Fibroblast of lung (primary cell): ENCODE measurements at regions not wholly inside any gene's neighbourhood (a gene's known extent, or its start where the extent isn't known, plus 50 kb on each side); places are given as distances from the start of the nearest gene placed in this dataset.

Experiments
- DNase-seq, 2 donors: peaks; one replicate each; pipeline versions ENCODE4 v3.0.0 to v3.0.0-alpha.2; 2010; ENCODE audit warnings: low read depth in 2 of 2
- H2AFZ ChIP-seq: 2 replicates; pipeline ENCODE4 v1.5.1; 2012; ENCODE audit warnings: low read length, control low read depth, inconsistent platforms
- H3K27ac ChIP-seq: 2 replicates; pipeline ENCODE4 v1.5.1; 2011; ENCODE audit warnings: low read length, control low read depth; ENCODE audit not compliant: insufficient read depth
- H3K27me3 ChIP-seq: 2 replicates; pipeline ENCODE4 v1.5.1; 2011; ENCODE audit warnings: mild to moderate bottlenecking, low read length; ENCODE audit not compliant: control insufficient read depth, insufficient read depth
- H3K36me3 ChIP-seq: 2 replicates; pipeline ENCODE4 v1.5.1; 2011; ENCODE audit warnings: low read length; ENCODE audit not compliant: control insufficient read depth, insufficient read depth
- H3K4me1 ChIP-seq: 2 replicates; pipeline ENCODE4 v1.5.1; 2011; ENCODE audit warnings: low read length; ENCODE audit not compliant: control insufficient read depth, insufficient read depth; ENCODE audit errors: extremely low read depth
- H3K4me2 ChIP-seq: 2 replicates; pipeline ENCODE4 v1.5.1; 2011; ENCODE audit warnings: low read length, control low read depth; ENCODE audit not compliant: insufficient read depth; ENCODE audit errors: extremely low read depth
- H3K4me3 ChIP-seq, 4 experiments: fragments of 200-600 bp in 1 of 4; sonication (generic) in 1 of 4; replicated peaks in 1 of 4; 2 replicates each; pipeline ENCODE4 v1.5.1; 2011 to 2016; ENCODE audit warnings: low read length in 4 of 4, low read depth in 3 of 4, mild to moderate bottlenecking in 3 of 4, control low read depth in 2 of 4, inconsistent platforms in 1 of 4, mixed read lengths in 1 of 4; ENCODE audit not compliant: insufficient read depth in 1 of 4; ENCODE audit errors: control extremely low read depth in 1 of 4
- H3K79me2 ChIP-seq: 2 replicates; pipeline ENCODE4 v1.5.1; 2012; ENCODE audit warnings: mild to moderate bottlenecking, low read length, inconsistent platforms; ENCODE audit not compliant: control insufficient read depth, insufficient read depth
- H3K9ac ChIP-seq: 2 replicates; pipeline ENCODE4 v1.5.1; 2011; ENCODE audit warnings: mild to moderate bottlenecking, low read length, control low read depth; ENCODE audit not compliant: insufficient read depth
- H3K9me3 ChIP-seq: 2 replicates; pipeline ENCODE4 v1.5.1; 2012; ENCODE audit warnings: low read depth, low read length; ENCODE audit not compliant: control insufficient read depth, insufficient read depth
- H4K20me1 ChIP-seq: 2 replicates; pipeline ENCODE4 v1.5.1; 2011; ENCODE audit warnings: low read length; ENCODE audit not compliant: control insufficient read depth, insufficient read depth; ENCODE audit errors: extremely low read depth
- CTCF ChIP-seq, 2 donors: IDR thresholded peaks in 1 of 2; conservative IDR thresholded peaks in 1 of 2; 1 replicate in 1 of 2; 2 replicates in 1 of 2; pipeline ENCODE4 v1.5.1; 2011 to 2012; ENCODE audit warnings: low read length in 2 of 2, control low read depth in 1 of 2, inconsistent platforms in 1 of 2, low read depth in 1 of 2, mild to moderate bottlenecking in 1 of 2
- EZH2 ChIP-seq: IDR thresholded peaks from 2 replicates; pipeline ENCODE4 v1.5.1; 2012; ENCODE audit warnings: low read length, control low read depth, mild to moderate bottlenecking; ENCODE audit errors: missing control alignments

DNA sequence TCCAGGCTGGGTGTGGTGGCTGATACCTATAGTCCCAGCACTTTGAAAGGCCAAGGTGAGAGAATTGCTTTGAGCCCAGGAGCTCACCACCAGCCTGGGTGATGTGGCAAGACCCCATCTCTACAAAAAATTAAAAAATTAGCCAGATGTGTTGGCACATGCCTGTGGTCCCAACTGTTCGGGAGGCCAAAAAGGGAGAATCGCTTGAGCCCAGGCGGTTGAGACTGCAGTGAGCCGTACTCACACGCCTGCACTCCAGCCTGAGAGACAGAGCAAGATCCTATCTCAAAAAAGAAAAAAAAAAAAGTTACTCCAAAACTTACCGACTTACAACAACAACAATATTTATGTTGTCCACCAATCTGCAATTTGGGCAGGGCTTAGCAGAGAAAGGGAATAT lies 178.0 kb upstream of the FN1 start:
- H3K9ac ChIP-seq, result no peak overlapping the region
- no peak overlapping the region for H3K4me2 ChIP-seq
- H4K20me1 ChIP-seq, result no peaks in the 10 kb centered on the region
- H3K27ac ChIP-seq, result no peak overlapping the region
- H3K4me3 ChIP-seq, result no peak overlapping the region
- no peak for TF ChIP-seq CTCF (conservative IDR thresholded peaks at IDR 0.05 in 1 of 2, IDR thresholded peaks at IDR 0.05 in 1 of 2; ENCODE audit: low read depth in 1 of 2, low read length in 2 of 2)
- no peak for TF ChIP-seq EZH2
- peaks cover 2% of the 10 kb centered on the region for H3K4me1 ChIP-seq
- no peak for DNase-seq
- no peaks in the 10 kb centered on the region for H3K79me2 ChIP-seq
- H3K27me3 ChIP-seq, result no peaks in the 10 kb centered on the region
- H3K36me3 ChIP-seq, result no peaks in the 10 kb centered on the region
- no peaks in the 10 kb centered on the region for H3K9me3 ChIP-seq
- H2AFZ ChIP-seq, result no peak overlapping the region

DNA sequence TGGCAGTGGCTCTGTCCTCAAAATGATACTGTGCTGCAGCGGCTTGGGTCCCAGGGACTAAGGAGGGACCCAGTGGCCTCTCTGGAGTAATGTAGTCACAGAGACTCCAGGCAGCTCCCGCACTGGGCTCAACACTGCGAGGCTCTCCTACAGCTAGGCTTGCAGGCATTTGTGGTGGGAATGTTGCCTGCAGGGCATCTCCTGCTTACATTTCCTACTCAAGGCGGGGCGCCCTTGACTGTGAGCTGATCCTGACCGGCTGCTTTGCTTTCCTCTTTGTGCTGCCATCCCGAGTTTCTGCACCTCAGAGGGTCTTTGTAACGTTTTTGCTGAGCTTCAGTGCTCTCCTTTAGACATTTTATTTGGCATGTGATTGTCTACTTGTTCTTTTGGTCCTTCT lies 177.4 kb upstream of the FN1 start:
- no peak for TF ChIP-seq EZH2
- TF ChIP-seq CTCF (conservative IDR thresholded peaks at IDR 0.05 in 1 of 2, IDR thresholded peaks at IDR 0.05 in 1 of 2; ENCODE audit: low read depth in 1 of 2, low read length in 2 of 2), result peak in 1 of 2 donors; percentile 17
- peak; percentile 39 to 72 for DNase-seq
- no peaks in the 10 kb centered on the region for H3K36me3 ChIP-seq
- H3K9me3 ChIP-seq, result no peaks in the 10 kb centered on the region
- no peaks in the 10 kb centered on the region for H4K20me1 ChIP-seq
- H3K27ac ChIP-seq, result no peak overlapping the region
- H2AFZ ChIP-seq, result peak overlapping the region; percentile 31
- H3K4me2 ChIP-seq, result peak overlapping the region; percentile 8
- H3K79me2 ChIP-seq, result no peaks in the 10 kb centered on the region
- no peak overlapping the region for H3K9ac ChIP-seq
- H3K27me3 ChIP-seq, result no peaks in the 10 kb centered on the region
- H3K4me3 ChIP-seq, result no peak overlapping the region
- H3K4me1 ChIP-seq, result peaks cover 2% of the 10 kb centered on the region

GRCh38 chr2:215612786-215613185 lies 176.9 kb upstream of the FN1 start:
- Histone ChIP-seq H3K9me3 (no peaks in the 10 kb centered on the region), H3K27me3 (no peaks in the 10 kb centered on the region), H2AFZ (no peak overlapping the region), H3K4me3 (no peak overlapping the region), H3K4me2 (no peak overlapping the region), H3K4me1 (peaks cover 2% of the 10 kb centered on the region), H3K36me3 (no peaks in the 10 kb centered on the region), H4K20me1 (no peaks in the 10 kb centered on the region), H3K27ac (no peak overlapping the region), H3K79me2 (no peaks in the 10 kb centered on the region), H3K9ac (no peak overlapping the region)
- TF ChIP-seq EZH2, result no peak
- DNase-seq, result peak; percentile 60 to 89
